GM12878 (cell line): ENCODE measurements at regions not wholly inside any gene's neighbourhood (a gene's known extent, or its start where the extent isn't known, plus 50 kb on each side); places are given as distances from the start of the nearest gene placed in this dataset.

Source experiments
- ATAC-seq: fragments of 200-7000 bp; cut with Tn5 transposase; 3 replicates; pipeline ENCODE4 v1.9.1; 2020; ENCODE audit warnings: mild to moderate bottlenecking, moderate library complexity
- BruUV-seq: library from RNA; stranded (reverse); fragments of 400-500 nt; replicated peaks from 2 replicates; lab custom pipeline; 2021; lab: Mats Ljungman, UMichigan
- CTCF ChIA-PET: fragments of 300-600 bp; sonication (Branson Sonifier 250); formaldehyde crosslinking; extraction: SDS; loops from one replicate; lab custom pipeline; 2021; ENCODE audit warnings: inconsistent platforms; lab: Yijun Ruan, JAX
- POLR2A ChIA-PET: fragments of 350-600 bp; formaldehyde crosslinking; extraction: SDS; loops from one replicate; lab custom pipeline; 2021; ENCODE audit warnings: inconsistent platforms; lab: Charles Lee
- RAD21 ChIA-PET: fragments of 300-600 bp; sonication (Branson Sonifier 250); formaldehyde crosslinking; loops from one replicate; lab custom pipeline; 2023; ENCODE audit warnings: antibody characterized with exemption; ENCODE audit not compliant: unreplicated experiment; lab: Charles Lee
- SMC1A ChIA-PET: fragments of 300-600 bp; sonication (Branson Sonifier 250); formaldehyde crosslinking; loops from one replicate; lab custom pipeline; 2023; ENCODE audit not compliant: unreplicated experiment, uncharacterized antibody; lab: Charles Lee
- DNase-seq: peaks from one replicate; pipeline ENCODE4 v3.0.0-alpha.2; 2011; ENCODE audit warnings: low read depth, low spot score
- FAIRE-seq: peaks from 3 replicates; lab custom pipeline; 2011; peaks lifted over from hg19 to GRCh38; lab: Jason Lieb, UNC
- H2AFZ ChIP-seq: 2 replicates; pipeline ENCODE4 v1.6.0; 2011; ENCODE audit warnings: low read depth, low read length, control low read depth; ENCODE audit not compliant: control insufficient read depth
- H3K27ac ChIP-seq: 2 replicates; pipeline ENCODE4 v1.5.1; 2011; ENCODE audit warnings: control low read depth; ENCODE audit not compliant: control insufficient read depth, insufficient read depth
- H3K27me3 ChIP-seq, 2 experiments: replicated peaks in 1 of 2; 2 replicates each; pipeline versions ENCODE4 v1.6.0 to v1.6.1; 2011; ENCODE audit warnings: low read length in 1 of 2; ENCODE audit not compliant: control insufficient read depth in 2 of 2, insufficient read depth in 2 of 2
- H3K36me3 ChIP-seq, 2 experiments: 2 replicates each; pipeline ENCODE4 v1.5.1; 2011; ENCODE audit warnings: low read length in 1 of 2; ENCODE audit not compliant: control insufficient read depth in 2 of 2, insufficient read depth in 2 of 2
- H3K4me1 ChIP-seq: 2 replicates; pipeline ENCODE4 v1.6.1; 2011; ENCODE audit warnings: mild to moderate bottlenecking, low read length, moderate library complexity, mixed read lengths; ENCODE audit not compliant: control insufficient read depth, insufficient read depth
- H3K4me2 ChIP-seq: 2 replicates; pipeline ENCODE4 v1.6.0; 2011; ENCODE audit warnings: control low read depth; ENCODE audit not compliant: control insufficient read depth, insufficient read depth
- H3K4me3 ChIP-seq: fragments of 200-600 bp; sonication (generic); 2 replicates; pipeline ENCODE4 v1.5.1; 2016
- H3K79me2 ChIP-seq: 2 replicates; pipeline ENCODE4 v1.6.0; 2011; ENCODE audit warnings: low read length; ENCODE audit not compliant: control insufficient read depth, insufficient read depth
- H3K9ac ChIP-seq: 2 replicates; pipeline ENCODE4 v1.8.0; 2011; ENCODE audit warnings: low read length, control low read depth, mixed read lengths; ENCODE audit not compliant: control insufficient read depth, insufficient read depth
- H3K9me3 ChIP-seq: replicated peaks from 3 replicates; pipeline ENCODE4 v1.5.1; 2011; ENCODE audit warnings: mild to moderate bottlenecking, low read length; ENCODE audit not compliant: control insufficient read depth, insufficient read depth
- H4K20me1 ChIP-seq: 2 replicates; pipeline ENCODE4 v1.6.0; 2011; ENCODE audit not compliant: control insufficient read depth, insufficient read depth
- GATAD2B ChIP-seq: fragments of 450-650 bp; conservative IDR thresholded peaks from 2 replicates; pipeline ENCODE4 v1.6.1; 2017; ENCODE audit warnings: low read depth, mild to moderate bottlenecking, moderate library complexity
- PBX3 ChIP-seq: IDR thresholded peaks from 2 replicates; pipeline ENCODE4 v1.6.1; 2011; ENCODE audit warnings: mild to moderate bottlenecking, low read depth, low read length, moderate library complexity; ENCODE audit not compliant: insufficient replicate concordance
- RELA ChIP-seq: fragments of 450-650 bp; IDR thresholded peaks from 2 replicates; pipeline ENCODE4 v1.8.0; 2014; ENCODE audit warnings: borderline replicate concordance; ENCODE audit not compliant: partially characterized antibody
- in situ Hi-C: fragments of 300-500 bp; cut with MboI; formaldehyde crosslinking; loops from 9 replicates; pipeline ENCODE4 v1.14.3; 2018; ENCODE audit warnings: mixed read lengths
- intact Hi-C: fragments of 100-400 bp; cut with micrococcal nuclease; formaldehyde crosslinking; loops from one replicate; pipeline ENCODE4 v1.14.2; 2022; ENCODE audit not compliant: unreplicated experiment

- H3K4me1 ChIP-seq, result peaks cover 7% of the 10 kb centered on the region; the same call in 1 of the 2 replicates
- TF ChIP-seq PBX3 (no peak), GATAD2B (no peak), RELA (no peak)
- TF ChIP-seq, all 136 proteins: peak for 0
- no peak overlapping the region for H3K4me2 ChIP-seq
- no peak overlapping the region for H3K27ac ChIP-seq
- ATAC-seq, result no peak
- no peak overlapping the region for H2AFZ ChIP-seq
- no peak for DNase-seq
- ChIA-PET RAD21 (no interaction called here), SMC1A (interaction anchor here (1.0 kb wide), 1 partner anchor 13 kb away, joined by 4 read pairs; no protein-coding TSS in a partner anchor), POLR2A (no interaction called here), CTCF (no interaction called here)
- no TSS peak for BruUV-seq
- no peaks in the 10 kb centered on the region for H3K79me2 ChIP-seq
- no peaks in the 10 kb centered on the region for H3K36me3 ChIP-seq
- in situ Hi-C loops (no loop called here), intact Hi-C loops (no loop called here)
- H3K27me3 ChIP-seq, result no peaks in the 10 kb centered on the region
- H3K9me3 ChIP-seq, result no peaks in the 10 kb centered on the region
- H4K20me1 ChIP-seq, result no peaks in the 10 kb centered on the region
- no peak overlapping the region for H3K9ac ChIP-seq
- no peak for FAIRE-seq
- H3K4me3 ChIP-seq, result no peak overlapping the region
Observed at GRCh38 chr7:131226514-131226865, 101.2 kb upstream of the MKLN1 start.
